ENCODE measurements at regions not wholly inside any gene's neighbourhood (a gene's known extent, or its start where the extent isn't known, plus 50 kb on each side); places are given as distances from the start of the nearest gene placed in this dataset.

GRCh38 chr2:16365366-16365765, 300.3 kb downstream of the CYRIA start:
- dilution Hi-C loops (cut with HindIII; ENCODE audit: low sequenced_read_pairs, unreplicated experiment), result no loop called here
- DNase-seq, result no peak

More at GRCh38 chr2:16365366-16365765, 300.3 kb downstream of the CYRIA start:
- Histone ChIP-seq H3K9me3 (ENCODE audit: control insufficient read depth, insufficient read depth, low read length) (peaks cover 9% of the 10 kb centered on the region), H3K23ac (ENCODE audit: low read depth, low read length) (no peak overlapping the region), H3K18ac (ENCODE audit: low read depth, low read length) (no peak overlapping the region), H4K5ac (ENCODE audit: low read depth, low read length) (no peak overlapping the region), H4K91ac (ENCODE audit: insufficient read depth, low read depth, low read length) (no peak overlapping the region), H2BK20ac (ENCODE audit: low read depth, low read length) (no peak overlapping the region), H2AFZ (replicated peaks; ENCODE audit: low read length, poor library complexity) (no peak overlapping the region), H3K4me2 (ENCODE audit: low read depth, low read length) (no peak overlapping the region), H3K4me1 (ENCODE audit: control insufficient read depth, insufficient read depth, low read length) (no peaks in the 10 kb centered on the region), H3K14ac (replicated peaks; ENCODE audit: low read depth, low read length) (no peak overlapping the region), H3K79me1 (ENCODE audit: low read depth in 1 of 2, low read length in 2 of 2) (no peaks in the 10 kb centered on the region), H3K27ac (ENCODE audit: insufficient read depth, low read length) (no peak overlapping the region), H3K9ac (ENCODE audit: low read depth, low read length) (no peak overlapping the region), H3K4ac (ENCODE audit: low read depth, low read length) (no peak overlapping the region), H2AK9ac (replicated peaks; ENCODE audit: low read depth, low read length, poor library complexity) (no peak overlapping the region), H3K4me3 (ENCODE audit: insufficient read depth, low read depth, low read length) (no peak overlapping the region), H3K36me3 (ENCODE audit: control insufficient read depth, insufficient read depth, low read length) (no peaks in the 10 kb centered on the region), H4K20me1 (ENCODE audit: insufficient read depth, low read length) (no peaks in the 10 kb centered on the region), H4K8ac (ENCODE audit: low read depth in 2 of 2, low read length in 2 of 2) (no peak overlapping the region), H2BK5ac (ENCODE audit: low read depth, low read length, poor library complexity, severe bottlenecking) (no peak overlapping the region), H3K27me3 (ENCODE audit: control insufficient read depth, insufficient read depth, low read length) (no peaks in the 10 kb centered on the region), H2BK15ac (ENCODE audit: low read depth, low read length) (no peak overlapping the region), H3K9me1 (ENCODE audit: insufficient read depth, low read length) (no peaks in the 10 kb centered on the region), H2AK5ac (ENCODE audit: low read depth, low read length) (no peak overlapping the region), H3K56ac (ENCODE audit: extremely low read depth, insufficient read depth, low read length) (no peak overlapping the region), H2BK120ac (ENCODE audit: low read depth, low read length) (no peak overlapping the region)
- BruUV-seq (replicated peaks), result no TSS peak
- CTCF ChIA-PET, result no interaction called here
- in situ Hi-C loops (cut with MboI; ENCODE audit: low sequenced_read_pairs) (no loop called here), intact Hi-C loops (cut with micrococcal nuclease) (no loop called here)
- POLR2A ChIA-PET (ENCODE audit: unreplicated experiment), result no interaction called here
- TF ChIP-seq CTCF (conservative IDR thresholded peaks at IDR 0.05; ENCODE audit: low read depth, low read length) (no peak), CEBPB (IDR thresholded peaks at IDR 0.05; ENCODE audit: low read depth, low read length) (no peak), USF2 (IDR thresholded peaks at IDR 0.05; ENCODE audit: low read depth, low read length) (no peak), RCOR1 (IDR thresholded peaks at IDR 0.05; ENCODE audit: insufficient replicate concordance, low read length) (no peak), BHLHE40 (IDR thresholded peaks at IDR 0.05; ENCODE audit: low read depth, low read length) (no peak), SMC3 (IDR thresholded peaks at IDR 0.05; ENCODE audit: low read depth, low read length) (no peak), NFE2L2 (IDR thresholded peaks at IDR 0.05; ENCODE audit: low read depth, low read length) (no peak), POLR2A (IDR thresholded peaks at IDR 0.05; ENCODE audit: low read depth, low read length) (no peak), FOS (IDR thresholded peaks at IDR 0.05; ENCODE audit: low read depth, low read length) (no peak), MXI1 (IDR thresholded peaks at IDR 0.05; ENCODE audit: borderline replicate concordance, low read depth, low read length) (no peak), ELK1 (IDR thresholded peaks at IDR 0.05; ENCODE audit: borderline replicate concordance, low read depth, low read length) (no peak), MAZ (IDR thresholded peaks at IDR 0.05; ENCODE audit: borderline replicate concordance, low read depth, low read length) (no peak), MAFK (IDR thresholded peaks at IDR 0.05; ENCODE audit: low read depth, low read length) (no peak), RAD21 (IDR thresholded peaks at IDR 0.05; ENCODE audit: low read length) (no peak), RFX5 (IDR thresholded peaks at IDR 0.05; ENCODE audit: low read depth, low read length) (no peak), CHD1 (IDR thresholded peaks at IDR 0.05; ENCODE audit: low read depth, low read length) (no peak)
- ATAC-seq (ENCODE audit: low read depth), result no peak

Measured in IMR-90 (cell line).